ENCODE measurements at regions not wholly inside any gene's neighbourhood (a gene's known extent, or its start where the extent isn't known, plus 50 kb on each side); places are given as distances from the start of the nearest gene placed in this dataset.
"Not testable (repeated sequence)": the region's sequence is repeated elsewhere in the genome, so short reads cannot be mapped to it uniquely, and the experiment has no call there.

DNA sequence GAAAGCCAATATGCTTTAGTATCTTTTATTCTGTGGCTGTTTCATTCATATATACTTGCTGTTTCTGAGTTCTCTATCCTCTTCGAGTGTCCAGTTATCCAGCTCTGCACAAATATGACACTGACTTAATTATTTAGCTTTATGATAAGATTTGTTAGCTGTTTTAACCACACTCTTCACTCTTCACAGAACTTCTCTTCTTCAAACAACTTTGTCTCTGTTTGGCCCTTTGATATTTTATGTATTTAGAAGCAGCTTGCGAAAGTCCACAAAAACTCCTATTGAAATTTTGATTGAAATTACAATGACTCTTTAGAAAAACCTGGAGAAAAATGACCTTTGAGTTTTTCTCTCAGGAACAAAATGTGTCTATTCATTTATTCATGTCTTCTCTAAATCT, 407.0 kb downstream of the CPS1 start:
- no peak for FAIRE-seq

GRCh38 chr2:210964141-210964764, 407.9 kb downstream of the CPS1 start:
- FAIRE-seq, result no peak

GRCh38 chr2:210965472-210965871, 409.1 kb downstream of the CPS1 start:
- no peak for FAIRE-seq

- FAIRE-seq, result no peak
These were observed 409.9 kb downstream of the CPS1 start for GRCh38 chr2:210966330-210966729.

DNA sequence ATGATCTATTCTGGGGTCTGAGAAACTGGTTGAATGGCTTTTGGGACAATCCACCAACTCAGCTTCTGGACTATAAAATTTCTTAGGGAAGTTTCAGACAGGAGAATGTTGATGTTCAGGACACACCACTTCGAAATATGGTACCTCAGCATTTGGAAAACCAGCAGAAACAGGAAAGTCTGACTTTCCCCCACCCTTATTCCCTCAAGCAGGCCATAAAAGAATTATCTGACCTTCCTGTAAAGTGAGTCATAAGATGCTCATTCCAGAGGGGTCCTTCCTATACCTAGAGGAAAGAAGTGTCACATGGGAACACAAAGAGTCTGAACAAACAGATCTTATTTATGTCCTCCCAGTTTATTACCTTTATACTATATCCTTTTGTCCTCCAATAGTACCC, 415.0 kb downstream of the CPS1 start:
- no peak for FAIRE-seq

DNA sequence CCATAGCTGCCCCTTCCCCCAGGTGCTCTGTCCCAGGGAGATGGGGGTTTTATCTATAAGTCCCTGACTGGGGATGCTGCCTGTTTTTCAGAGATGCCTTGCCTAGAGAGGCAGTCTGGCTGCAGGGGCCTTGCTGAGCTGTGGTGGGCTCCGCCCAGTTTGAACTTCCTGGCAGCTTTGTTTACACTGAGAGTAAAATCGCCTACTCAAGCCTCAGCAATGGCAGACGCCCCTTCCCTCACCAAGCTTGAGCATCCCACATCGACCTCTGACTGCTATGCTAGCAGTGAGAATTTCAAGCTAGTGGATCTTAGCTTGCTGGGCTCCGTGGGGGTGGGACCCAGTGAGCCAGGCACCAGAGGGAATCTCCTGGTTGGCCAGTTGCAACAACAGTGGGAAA, 430.4 kb downstream of the CPS1 start:
- FAIRE-seq, result not testable (repeated sequence)

GRCh38 chr2:210991107-210991506, 434.7 kb downstream of the CPS1 start:
- FAIRE-seq, result no peak

- FAIRE-seq, result no peak
These were observed 437.7 kb downstream of the CPS1 start for GRCh38 chr2:210994104-210994503.

GRCh38 chr2:210997373-210997772, 441.0 kb downstream of the CPS1 start:
- no peak for FAIRE-seq

- no peak for FAIRE-seq
These were observed 441.9 kb downstream of the CPS1 start for GRCh38 chr2:210998334-210998733.

- FAIRE-seq, result no peak
These were observed 458.0 kb downstream of the CPS1 start for GRCh38 chr2:211014376-211014775.

DNA sequence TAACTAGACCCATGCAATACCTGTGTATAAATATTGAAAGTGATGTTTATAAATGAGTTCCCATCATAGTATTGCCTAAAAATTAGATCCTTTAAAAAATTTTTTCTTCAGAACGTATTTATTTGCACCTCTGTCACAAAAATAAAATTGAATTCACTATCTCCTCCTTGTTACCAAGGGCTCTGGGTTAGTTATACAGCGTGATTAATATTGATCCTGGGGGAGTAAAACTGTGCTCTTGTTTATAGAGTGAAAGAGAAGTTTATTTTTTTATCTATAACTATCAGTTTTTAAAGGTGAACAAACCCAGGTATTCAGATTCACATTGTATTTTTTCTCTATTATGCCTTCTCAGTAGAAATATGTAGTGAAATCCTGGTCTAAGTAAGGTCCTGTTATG, 458.5 kb downstream of the CPS1 start:
- no peak for FAIRE-seq

GRCh38 chr2:211025089-211025488, 468.7 kb downstream of the CPS1 start:
- FAIRE-seq, result not testable (repeated sequence)

DNA sequence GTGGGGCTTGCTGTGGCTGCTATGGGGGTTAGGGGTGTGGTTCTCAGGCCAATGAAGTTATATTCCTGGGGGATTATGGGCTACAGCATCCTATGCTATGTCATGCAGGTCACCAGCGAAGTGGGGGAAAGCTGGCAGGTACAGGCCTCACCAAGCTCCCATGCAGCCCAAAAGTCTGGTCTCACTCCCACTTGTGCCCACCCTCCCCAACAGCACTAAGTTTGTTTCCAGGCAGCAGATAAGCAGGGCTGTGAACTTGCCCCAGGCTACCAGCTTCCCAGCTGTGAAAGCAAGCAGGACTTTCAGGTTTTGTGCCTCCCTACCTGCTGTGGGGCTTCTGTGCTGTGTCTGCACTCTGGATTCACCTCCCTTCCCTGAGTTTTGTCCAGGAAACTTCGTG, 469.7 kb downstream of the CPS1 start:
- no peak for FAIRE-seq

- no peak for FAIRE-seq
These were observed 471.6 kb downstream of the CPS1 start for GRCh38 chr2:211027976-211028375.

DNA sequence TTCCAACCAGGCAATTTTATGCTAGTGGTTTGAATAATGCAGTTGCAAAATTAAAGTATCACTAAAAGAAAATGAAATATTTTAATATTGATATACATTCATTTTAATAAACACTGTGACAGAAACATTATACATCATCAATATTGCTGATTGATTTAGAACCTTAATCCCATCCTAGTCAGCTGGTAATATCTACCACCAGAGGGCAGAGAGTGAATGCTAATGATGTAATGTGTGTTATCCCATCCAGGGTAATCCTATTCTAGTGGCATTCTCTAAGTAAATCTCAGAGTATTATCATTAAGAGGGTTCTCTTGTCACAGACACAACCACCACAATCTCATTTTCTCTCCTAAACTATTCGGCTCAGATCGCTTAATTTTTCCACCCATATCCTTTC, 477.4 kb downstream of the CPS1 start:
- FAIRE-seq, result no peak

GRCh38 chr2:211035548-211036185, 479.3 kb downstream of the CPS1 start:
- no peak for FAIRE-seq

GRCh38 chr2:211045025-211045424, 488.6 kb downstream of the CPS1 start:
- no peak for FAIRE-seq

DNA sequence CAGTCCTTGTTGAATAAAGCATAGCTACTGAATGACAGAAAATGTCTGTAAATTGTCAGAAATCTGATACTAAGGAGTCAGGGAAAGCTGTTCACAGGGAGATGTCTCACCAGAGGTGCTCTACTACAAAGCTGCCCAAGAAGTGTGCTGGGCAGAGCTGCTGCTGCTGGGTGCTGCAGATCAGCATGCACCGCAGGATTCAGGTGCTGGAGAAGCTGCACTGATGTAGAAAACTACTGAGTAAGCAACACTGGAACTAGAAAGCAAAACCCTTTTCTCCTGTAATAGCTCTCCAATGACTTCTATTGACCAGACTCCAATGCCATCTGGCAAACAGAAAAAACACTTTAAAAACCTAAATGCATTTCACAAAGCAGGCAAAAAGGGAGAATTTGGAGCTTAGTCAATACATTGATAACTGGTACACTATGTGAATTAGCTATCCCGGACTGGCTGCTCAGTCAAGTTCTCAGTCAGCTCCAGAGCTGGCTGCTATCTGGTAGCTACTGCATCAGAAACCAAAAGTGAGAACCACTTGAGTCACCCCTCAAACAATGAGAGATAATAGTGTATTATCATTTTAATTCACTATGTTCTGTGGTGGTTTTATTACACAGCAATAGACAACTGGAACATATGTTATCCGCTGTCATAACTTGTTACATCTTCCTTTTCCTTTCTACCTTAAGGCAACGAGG, 493.1 kb downstream of the CPS1 start:
- no peak for FAIRE-seq

DNA sequence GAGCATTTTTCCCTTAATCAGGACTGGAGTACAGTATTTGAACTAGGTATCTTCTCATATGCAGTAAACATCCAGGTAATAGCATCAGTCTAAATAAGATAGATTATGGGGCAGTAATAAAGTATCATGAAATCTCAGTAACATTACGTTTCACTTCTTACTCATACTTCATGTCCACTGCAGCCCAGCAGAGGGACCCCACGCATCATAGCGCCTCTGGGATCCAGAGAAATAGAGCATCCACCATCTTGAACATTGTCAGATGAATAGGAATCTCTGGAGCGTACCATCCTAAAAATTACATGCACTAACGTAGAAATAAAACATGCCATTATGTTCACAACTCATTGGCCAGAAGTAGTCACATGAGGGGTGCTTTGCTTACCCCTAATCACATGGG, 499.0 kb downstream of the CPS1 start:
- FAIRE-seq, result no peak

DNA sequence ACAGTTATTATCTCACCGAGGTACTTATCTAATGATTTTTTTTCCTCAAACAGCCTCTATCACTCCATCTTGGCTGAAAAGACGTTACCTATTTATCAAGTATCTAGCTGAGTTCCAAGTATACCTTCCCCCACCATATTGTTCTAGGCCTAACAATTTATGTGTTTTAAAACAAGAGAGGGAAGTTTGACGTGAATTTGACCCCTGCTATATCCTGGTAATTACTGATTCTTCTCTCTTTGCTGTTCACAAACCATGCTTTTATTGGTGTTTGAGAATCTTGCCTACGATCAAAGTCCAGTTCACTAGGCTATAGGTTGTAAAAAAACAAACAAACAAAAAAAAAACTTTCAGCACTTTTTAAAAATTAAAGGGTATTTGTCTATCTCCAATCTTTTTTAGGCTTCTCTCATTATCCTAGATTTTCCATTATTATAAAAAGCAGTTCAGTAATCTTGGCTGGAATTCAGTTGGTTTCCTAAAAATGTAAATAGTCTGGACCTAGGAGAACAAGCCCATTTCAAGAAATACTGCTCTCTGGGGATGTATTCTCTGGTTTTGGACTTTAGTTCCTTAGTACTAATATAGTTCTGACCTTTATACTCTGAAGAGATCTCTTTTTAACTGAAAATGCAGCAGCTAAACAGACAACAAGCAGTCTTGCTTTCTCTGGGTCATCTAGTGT, 505.4 kb downstream of the CPS1 start:
- peak; percentile 5 for FAIRE-seq

DNA sequence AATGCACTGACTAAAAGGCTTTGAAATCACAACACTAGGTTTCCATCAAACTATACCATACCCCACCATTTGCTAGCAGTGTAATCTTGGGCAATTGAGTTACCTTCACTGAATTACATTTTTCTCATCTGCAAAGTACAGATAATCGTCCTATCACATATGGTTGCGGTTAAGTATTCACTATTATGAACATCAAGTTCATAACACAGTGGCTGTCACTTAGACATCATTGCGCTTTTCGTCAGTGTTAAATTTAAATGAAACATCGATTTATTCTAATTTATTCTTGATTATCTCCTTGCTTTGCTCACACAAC, 505.9 kb downstream of the CPS1 start:
- no peak for FAIRE-seq

DNA sequence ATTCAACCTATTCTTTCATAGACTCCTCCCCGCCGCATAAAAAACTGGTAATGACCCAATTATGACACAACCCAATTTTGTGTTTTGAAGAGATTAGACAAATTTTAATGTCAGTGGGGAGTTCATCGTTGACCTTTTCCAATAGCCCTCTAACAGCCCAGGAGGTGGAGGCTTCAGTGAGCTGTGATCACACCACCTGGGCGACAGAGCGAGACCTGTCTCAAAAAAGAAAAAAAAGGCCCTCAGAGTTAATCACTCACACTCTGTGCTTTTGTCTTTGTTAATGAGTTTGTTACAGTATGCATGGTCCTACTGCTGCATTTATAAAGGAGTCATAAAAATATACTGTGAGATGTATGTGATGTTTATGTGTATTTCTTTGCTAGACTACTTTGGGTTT, 510.6 kb downstream of the CPS1 start:
- no peak for FAIRE-seq

Measured in colon (tissue), 2 donors.